ENCODE measurements at regions not wholly inside any gene's neighbourhood (a gene's known extent, or its start where the extent isn't known, plus 50 kb on each side); places are given as distances from the start of the nearest gene placed in this dataset.

- TF ChIP-seq CTCF (IDR thresholded peaks at IDR 0.05), result no peak
- no peak for TF ChIP-seq SIN3A (IDR thresholded peaks at IDR 0.05; ENCODE audit: borderline replicate concordance, insufficient read depth, low read depth, low read length)
- TF ChIP-seq POLR2AphosphoS5 (IDR thresholded peaks at IDR 0.05; ENCODE audit: low read depth, low read length), result no peak
These were observed 91.8 kb upstream of the KLF13 start for GRCh38 chr15:31234815-31235214.

All from Panc1 (cell line).